Right lobe of liver (tissue), 4 donors: ENCODE measurements at regions not wholly inside any gene's neighbourhood (a gene's known extent, or its start where the extent isn't known, plus 50 kb on each side); places are given as distances from the start of the nearest gene placed in this dataset.

Source experiments
- POLR2A ChIP-seq: fragments of 450-650 bp; IDR thresholded peaks from one replicate; pipeline ENCODE4 v1.6.1; 2017; ENCODE audit warnings: antibody characterized with exemption, mild to moderate bottlenecking
- TF ChIP-seq, protein P1 (sequence below), 4 donors: fragments of 200-600 bp in 3 of 4; fragments of 450-650 bp in 1 of 4; IDR thresholded peaks; one replicate each; pipeline versions ENCODE4 v1.5.1 to v1.8.0; 2016 to 2022; ENCODE audit warnings: antibody characterized with exemption in 4 of 4, mild to moderate bottlenecking in 2 of 4
- donor health status: DM: no; HTN: no; CAD: no.
- donor health status: DM: no; HTN: no; CAD: no.
- donor health status: DM: no; HTN: yes; CAD: no.

DNA sequence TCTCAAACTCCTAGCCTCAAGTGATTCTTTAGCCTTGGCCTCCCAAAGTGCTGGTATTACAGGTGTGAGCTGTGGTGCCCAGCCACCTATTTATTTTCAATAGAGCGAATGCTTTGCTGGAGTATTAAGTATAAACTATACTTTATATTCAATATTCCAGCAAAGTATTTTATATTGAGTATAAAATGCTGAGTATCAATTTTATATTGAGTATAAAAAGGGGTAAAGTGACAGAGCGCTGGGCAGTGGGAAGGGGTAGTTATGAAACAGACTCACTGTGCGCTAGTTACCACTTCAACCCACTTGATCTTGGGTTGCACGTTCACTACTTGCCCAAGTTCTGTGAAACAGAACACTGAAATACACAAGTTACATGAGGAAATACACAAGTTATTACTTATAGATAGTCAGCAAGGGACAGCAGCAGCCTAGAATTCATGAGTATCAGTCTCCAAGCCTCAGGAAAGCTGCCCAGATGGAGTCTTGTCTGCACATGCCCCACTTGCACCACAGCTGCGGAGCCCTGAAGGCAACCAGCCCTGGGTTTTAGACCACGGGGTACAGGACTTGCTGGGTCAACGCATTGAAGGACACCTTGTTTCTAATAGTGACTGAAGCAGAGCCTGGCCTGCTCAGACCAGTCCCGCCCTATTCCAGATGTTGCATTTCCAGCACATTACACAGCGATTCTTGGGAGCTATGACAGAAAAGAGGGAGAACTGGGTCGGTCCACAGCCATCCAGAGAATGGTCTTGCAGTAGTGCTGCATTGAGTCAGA lies 51.6 kb upstream of the SYT13 start:
- TF ChIP-seq, protein P1, sequence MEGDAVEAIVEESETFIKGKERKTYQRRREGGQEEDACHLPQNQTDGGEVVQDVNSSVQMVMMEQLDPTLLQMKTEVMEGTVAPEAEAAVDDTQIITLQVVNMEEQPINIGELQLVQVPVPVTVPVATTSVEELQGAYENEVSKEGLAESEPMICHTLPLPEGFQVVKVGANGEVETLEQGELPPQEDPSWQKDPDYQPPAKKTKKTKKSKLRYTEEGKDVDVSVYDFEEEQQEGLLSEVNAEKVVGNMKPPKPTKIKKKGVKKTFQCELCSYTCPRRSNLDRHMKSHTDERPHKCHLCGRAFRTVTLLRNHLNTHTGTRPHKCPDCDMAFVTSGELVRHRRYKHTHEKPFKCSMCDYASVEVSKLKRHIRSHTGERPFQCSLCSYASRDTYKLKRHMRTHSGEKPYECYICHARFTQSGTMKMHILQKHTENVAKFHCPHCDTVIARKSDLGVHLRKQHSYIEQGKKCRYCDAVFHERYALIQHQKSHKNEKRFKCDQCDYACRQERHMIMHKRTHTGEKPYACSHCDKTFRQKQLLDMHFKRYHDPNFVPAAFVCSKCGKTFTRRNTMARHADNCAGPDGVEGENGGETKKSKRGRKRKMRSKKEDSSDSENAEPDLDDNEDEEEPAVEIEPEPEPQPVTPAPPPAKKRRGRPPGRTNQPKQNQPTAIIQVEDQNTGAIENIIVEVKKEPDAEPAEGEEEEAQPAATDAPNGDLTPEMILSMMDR (IDR thresholded peaks at IDR 0.05) = no peak
- TF ChIP-seq POLR2A = no peak
